RWPE2 (cell line): ENCODE measurements at regions not wholly inside any gene's neighbourhood (a gene's known extent, or its start where the extent isn't known, plus 50 kb on each side); places are given as distances from the start of the nearest gene placed in this dataset.

ENCODE experiments used
- ATAC-seq: fragments of 200-7000 bp; cut with Tn5 transposase; 3 replicates; pipeline ENCODE4 v1.9.1; 2021; ENCODE audit warnings: low read depth
- DNase-seq: peaks from one replicate; pipeline ENCODE4 v3.0.0-alpha.2; 2020; ENCODE audit warnings: low spot score
- H3K27ac ChIP-seq: fragments of 450-650 bp; 2 replicates; pipeline ENCODE4 v1.5.1; 2017; ENCODE audit warnings: mild to moderate bottlenecking; ENCODE audit not compliant: poor library complexity, severe bottlenecking
- H3K27me3 ChIP-seq: fragments of 250-450 bp; sonication (Bioruptor Pico); 2 replicates; pipeline ENCODE4 v1.5.1; 2021; ENCODE audit warnings: mild to moderate bottlenecking, moderate library complexity; ENCODE audit not compliant: insufficient read depth, poor library complexity, severe bottlenecking
- H3K36me3 ChIP-seq: fragments of 250-450 bp; sonication (Bioruptor Pico); 2 replicates; pipeline ENCODE4 v1.5.1; 2020; ENCODE audit warnings: low read depth, mild to moderate bottlenecking, moderate library complexity
- H3K4me1 ChIP-seq: fragments of 250-450 bp; sonication (Bioruptor Pico); 2 replicates; pipeline ENCODE4 v1.5.1; 2021; ENCODE audit warnings: mild to moderate bottlenecking, moderate library complexity; ENCODE audit not compliant: insufficient read depth, poor library complexity, severe bottlenecking
- H3K4me3 ChIP-seq: fragments of 250-450 bp; sonication (Bioruptor Pico); 2 replicates; pipeline ENCODE4 v1.5.1; 2021; ENCODE audit warnings: mild to moderate bottlenecking, moderate library complexity; ENCODE audit not compliant: severe bottlenecking
- H3K9me3 ChIP-seq: fragments of 250-450 bp; sonication (Bioruptor Pico); 2 replicates; pipeline ENCODE4 v1.5.1; 2021; ENCODE audit warnings: mild to moderate bottlenecking, moderate library complexity; ENCODE audit not compliant: severe bottlenecking
- TF ChIP-seq, protein P1 (sequence below): fragments of 450-650 bp; IDR thresholded peaks from one replicate; pipeline ENCODE4 v1.5.1; 2017; ENCODE audit warnings: mild to moderate bottlenecking, moderate library complexity; ENCODE audit not compliant: poor library complexity, severe bottlenecking

DNA sequence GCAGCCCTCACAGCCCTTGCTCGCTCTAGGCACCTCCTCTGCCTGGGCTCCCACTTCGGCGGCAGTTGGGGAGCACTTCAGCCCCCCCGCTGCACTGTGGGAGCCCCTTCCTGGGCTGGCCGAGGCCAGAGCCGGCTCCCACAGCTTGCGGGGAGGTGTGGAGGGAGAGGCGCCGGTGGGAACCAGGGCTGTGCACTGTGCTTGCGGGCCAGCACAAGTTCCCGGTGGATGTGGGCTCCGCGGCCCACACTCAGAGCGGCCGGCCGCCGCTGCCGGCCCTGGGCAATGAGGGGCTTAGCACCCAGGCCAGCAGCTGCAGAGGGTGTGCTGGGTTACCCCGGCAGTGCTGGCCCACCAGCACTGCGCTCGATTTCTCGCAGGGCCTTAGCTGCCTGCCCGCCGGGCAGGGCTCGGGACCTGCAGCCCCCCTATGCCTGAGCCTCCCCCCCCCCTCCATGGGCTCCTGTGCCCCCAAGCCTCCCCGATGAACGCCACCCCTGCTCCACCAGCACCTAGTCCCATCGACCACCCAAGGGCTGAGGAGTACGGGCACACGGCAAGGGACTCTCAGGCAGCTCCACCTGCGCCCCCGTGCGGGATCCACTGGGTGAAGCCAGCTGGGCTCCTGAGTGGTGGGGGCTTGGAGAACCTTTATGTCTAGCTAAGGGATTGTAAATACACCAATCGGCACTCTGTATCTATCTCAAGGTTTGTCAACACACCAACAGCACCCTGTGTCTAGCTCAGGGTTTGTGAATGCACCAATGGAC lies 224.8 kb downstream of the ZNF608 start:
- no peak for ATAC-seq
- H3K27me3 ChIP-seq: no peaks in the 10 kb centered on the region
- no peaks in the 10 kb centered on the region for H3K9me3 ChIP-seq
- no peak overlapping the region for H3K27ac ChIP-seq
- TF ChIP-seq, protein P1, sequence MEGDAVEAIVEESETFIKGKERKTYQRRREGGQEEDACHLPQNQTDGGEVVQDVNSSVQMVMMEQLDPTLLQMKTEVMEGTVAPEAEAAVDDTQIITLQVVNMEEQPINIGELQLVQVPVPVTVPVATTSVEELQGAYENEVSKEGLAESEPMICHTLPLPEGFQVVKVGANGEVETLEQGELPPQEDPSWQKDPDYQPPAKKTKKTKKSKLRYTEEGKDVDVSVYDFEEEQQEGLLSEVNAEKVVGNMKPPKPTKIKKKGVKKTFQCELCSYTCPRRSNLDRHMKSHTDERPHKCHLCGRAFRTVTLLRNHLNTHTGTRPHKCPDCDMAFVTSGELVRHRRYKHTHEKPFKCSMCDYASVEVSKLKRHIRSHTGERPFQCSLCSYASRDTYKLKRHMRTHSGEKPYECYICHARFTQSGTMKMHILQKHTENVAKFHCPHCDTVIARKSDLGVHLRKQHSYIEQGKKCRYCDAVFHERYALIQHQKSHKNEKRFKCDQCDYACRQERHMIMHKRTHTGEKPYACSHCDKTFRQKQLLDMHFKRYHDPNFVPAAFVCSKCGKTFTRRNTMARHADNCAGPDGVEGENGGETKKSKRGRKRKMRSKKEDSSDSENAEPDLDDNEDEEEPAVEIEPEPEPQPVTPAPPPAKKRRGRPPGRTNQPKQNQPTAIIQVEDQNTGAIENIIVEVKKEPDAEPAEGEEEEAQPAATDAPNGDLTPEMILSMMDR: no peak
- DNase-seq: no peak
- H3K4me3 ChIP-seq: no peak overlapping the region
- H3K36me3 ChIP-seq: no peaks in the 10 kb centered on the region
- H3K4me1 ChIP-seq: no peaks in the 10 kb centered on the region

DNA sequence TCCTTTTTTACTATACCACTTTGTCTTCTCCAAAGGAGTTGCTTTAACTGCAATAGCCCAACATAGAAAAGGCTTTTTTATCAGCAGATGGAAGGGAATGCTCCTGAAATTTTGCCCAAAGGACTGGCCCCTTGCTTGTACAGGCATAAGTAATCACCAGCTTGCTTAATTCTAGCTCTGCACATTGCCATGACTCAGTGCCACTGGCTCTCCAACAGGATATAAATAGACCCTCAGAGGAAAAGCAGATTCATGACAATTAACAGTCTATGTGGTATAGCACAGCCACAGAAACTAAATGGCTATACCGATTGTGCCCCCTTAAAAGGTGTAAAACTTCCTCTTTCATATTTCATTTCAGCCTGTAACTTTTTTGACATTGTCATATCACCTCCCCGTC lies 227.0 kb downstream of the ZNF608 start:
- no peak for DNase-seq
- H3K27me3 ChIP-seq: no peaks in the 10 kb centered on the region
- H3K4me3 ChIP-seq: no peak overlapping the region
- no peaks in the 10 kb centered on the region for H3K36me3 ChIP-seq
- H3K9me3 ChIP-seq: no peaks in the 10 kb centered on the region
- H3K4me1 ChIP-seq: no peaks in the 10 kb centered on the region
- peak; percentile 64; the same call in 2 of the 3 replicates for ATAC-seq
- no peak overlapping the region for H3K27ac ChIP-seq
- TF ChIP-seq, protein P1: no peak

DNA sequence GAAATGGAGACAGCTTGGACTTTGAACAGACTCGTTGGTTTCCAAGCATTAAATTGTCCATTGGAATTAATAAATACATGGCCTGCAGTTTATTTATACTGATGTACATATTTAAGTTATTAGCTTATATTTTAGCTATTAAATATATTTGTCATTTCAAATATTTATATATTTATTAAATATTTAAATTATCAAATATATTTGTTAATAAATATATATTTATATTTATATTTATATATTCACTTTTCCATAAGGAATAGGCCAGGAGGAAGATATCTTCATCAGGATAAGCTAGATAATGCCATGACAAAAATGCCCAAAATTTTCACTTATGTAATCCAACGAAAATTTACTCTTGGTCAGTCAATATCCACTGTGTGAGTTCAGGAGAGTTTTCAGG lies 229.9 kb downstream of the ZNF608 start:
- TF ChIP-seq, protein P1: no peak
- Histone ChIP-seq H3K36me3 (no peaks in the 10 kb centered on the region), H3K9me3 (no peaks in the 10 kb centered on the region), H3K4me1 (no peaks in the 10 kb centered on the region), H3K27ac (no peak overlapping the region), H3K27me3 (no peaks in the 10 kb centered on the region), H3K4me3 (no peak overlapping the region)
- ATAC-seq (no peak), DNase-seq (no peak)

DNA sequence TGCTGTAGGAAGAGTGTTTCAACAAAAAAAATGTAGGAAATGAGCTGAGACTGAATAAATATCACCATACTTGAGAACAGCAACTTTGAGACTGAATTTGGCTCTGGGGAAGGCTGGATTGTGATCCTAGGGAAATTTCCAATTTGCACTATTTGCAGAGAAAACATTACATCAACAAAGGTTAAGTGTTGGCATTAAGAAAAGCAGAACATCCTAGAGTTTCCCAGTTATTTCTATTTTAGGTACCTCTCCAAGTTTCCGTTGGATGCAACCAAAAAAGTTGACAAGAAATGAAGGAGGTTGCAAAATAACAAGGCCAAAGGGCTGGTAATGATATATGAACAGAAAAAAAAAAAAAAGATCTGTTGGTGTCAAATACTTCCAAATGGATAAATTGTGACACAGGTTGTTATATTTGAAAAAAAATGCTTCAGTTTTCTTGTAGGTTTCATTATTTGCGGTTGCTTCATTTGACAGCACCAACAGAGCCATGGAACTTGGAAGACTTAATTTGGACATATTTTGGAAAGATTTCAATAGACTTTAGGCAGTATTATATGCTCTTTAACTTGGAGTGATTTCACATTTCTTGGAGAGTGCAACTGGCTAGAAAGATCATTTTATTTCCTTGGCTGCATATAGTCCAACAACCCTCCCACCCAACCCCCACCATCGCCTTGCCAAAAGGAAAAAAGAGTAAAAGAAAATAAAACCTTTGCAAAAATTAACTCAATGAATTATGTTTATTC lies 230.8 kb downstream of the ZNF608 start:
- H3K27me3 ChIP-seq: no peaks in the 10 kb centered on the region
- H3K9me3 ChIP-seq: no peaks in the 10 kb centered on the region
- H3K4me3 ChIP-seq: no peak overlapping the region
- H3K4me1 ChIP-seq: no peaks in the 10 kb centered on the region
- H3K36me3 ChIP-seq: no peaks in the 10 kb centered on the region
- DNase-seq (no peak), ATAC-seq (no peak)
- H3K27ac ChIP-seq: no peak overlapping the region
- TF ChIP-seq, protein P1: no peak

DNA sequence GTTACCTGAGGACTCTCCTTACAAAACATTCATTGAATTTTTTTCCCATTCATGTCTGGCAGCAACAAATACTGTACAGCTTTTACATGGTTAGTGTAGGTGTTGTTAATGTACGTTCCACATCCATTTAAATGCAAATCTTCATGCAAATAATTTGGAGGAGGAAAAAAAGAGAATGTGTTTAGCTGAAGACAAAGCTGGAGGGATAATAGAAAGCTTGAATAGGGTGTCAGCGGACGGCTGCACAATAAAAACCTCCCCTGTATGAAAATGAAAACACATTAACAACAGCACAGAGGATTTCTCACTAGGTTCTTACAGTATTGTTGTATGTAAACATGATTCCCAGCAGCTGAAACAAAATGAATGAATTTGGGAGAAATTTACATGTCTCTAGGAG lies 231.5 kb downstream of the ZNF608 start:
- Histone ChIP-seq H3K4me3 (no peak overlapping the region), H3K27ac (no peak overlapping the region), H3K9me3 (no peaks in the 10 kb centered on the region), H3K27me3 (no peaks in the 10 kb centered on the region), H3K36me3 (no peaks in the 10 kb centered on the region), H3K4me1 (no peaks in the 10 kb centered on the region)
- ATAC-seq (no peak), DNase-seq (no peak)
- TF ChIP-seq, protein P1: no peak
